ENCODE measurements at regions not wholly inside any gene's neighbourhood (a gene's known extent, or its start where the extent isn't known, plus 50 kb on each side); places are given as distances from the start of the nearest gene placed in this dataset.

DNA sequence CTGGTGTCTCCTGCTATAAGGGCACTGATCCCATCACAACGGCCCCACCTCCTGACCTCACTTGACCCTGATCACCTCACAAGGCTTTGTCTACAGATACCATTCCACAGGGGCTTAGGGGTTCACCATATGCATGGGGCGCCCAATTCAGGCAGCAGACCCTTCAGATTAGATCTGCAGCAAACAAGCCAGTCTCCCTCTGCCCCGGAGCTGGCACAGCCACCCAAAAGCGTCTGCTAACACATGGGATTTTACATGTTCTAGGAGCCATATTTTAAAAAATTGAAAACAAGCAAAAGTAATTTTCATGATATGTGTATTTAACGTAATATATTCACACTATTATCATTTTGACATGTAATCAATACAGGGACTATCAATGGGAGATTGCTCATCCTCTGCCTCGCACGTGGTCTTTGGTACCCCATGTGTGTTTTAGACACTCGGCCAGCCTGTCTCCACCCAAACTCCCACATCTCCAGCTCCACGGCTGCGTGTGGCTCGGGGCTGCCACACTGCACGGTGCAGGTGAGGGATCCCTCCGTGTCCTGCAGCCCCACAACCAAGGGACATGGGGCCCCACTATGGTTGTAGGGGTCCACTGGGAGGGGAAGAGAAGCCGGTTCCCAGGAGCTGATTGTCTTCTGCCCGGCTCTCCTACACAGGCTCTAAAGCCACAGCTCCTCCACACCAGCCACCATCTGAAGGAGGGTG lies 107.6 kb downstream of the RBFOX3 start:
- no peak for DNase-seq (ENCODE audit: low read depth)

GRCh38 chr17:79501910-79502309 lies 108.9 kb downstream of the RBFOX3 start:
- DNase-seq (ENCODE audit: low read depth), result no peak

DNA sequence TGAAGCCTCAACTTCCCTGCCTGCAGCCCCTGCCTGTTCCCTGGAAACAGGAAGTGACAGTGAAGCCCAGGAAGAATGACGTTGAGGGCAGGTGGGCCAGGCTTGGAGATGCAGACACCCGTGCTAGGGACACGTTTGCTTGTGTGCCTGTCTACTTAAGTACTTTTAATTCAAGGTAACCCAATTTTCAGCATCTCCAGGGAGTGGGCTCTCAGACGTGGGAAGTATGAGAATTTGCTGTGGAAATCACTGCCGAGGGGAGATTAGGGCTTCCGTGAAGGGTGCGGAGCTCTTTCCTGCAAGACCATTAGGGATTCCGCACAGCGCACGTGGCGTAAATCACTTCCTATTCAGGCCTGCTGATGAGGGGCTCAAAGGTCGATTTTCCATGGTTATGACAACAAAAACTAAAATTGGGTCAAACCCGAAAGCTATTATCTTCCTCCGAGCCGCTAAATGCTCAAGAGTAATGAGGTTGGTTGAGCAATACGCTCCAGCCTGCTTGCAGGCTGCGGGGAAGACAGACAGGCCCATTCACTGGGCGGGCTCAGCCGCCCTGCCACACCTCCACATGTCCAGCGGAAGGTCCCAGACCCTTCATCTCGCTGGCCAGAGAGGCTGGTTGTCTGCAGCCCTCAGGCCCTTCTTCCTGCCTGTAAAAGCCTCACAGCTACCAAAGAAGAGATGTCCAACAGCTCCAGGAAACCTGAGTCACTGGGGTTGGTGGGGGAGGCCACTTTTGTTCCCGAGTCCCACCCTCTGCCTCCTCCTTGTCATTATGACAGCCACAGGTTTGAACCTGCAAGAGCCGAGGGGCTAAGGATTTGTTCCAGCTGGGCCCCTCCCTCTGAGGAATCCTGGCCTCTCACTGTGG lies 109.9 kb downstream of the RBFOX3 start:
- peak; percentile 24 for DNase-seq (ENCODE audit: low read depth)

- no peak for DNase-seq (ENCODE audit: low read depth)
These were observed 112.0 kb downstream of the RBFOX3 start for GRCh38 chr17:79498854-79499253.

- DNase-seq (ENCODE audit: low read depth), result no peak
These were observed 113.0 kb downstream of the RBFOX3 start for GRCh38 chr17:79497777-79498348.

- DNase-seq (ENCODE audit: low read depth), result no peak
These were observed 114.3 kb downstream of the RBFOX3 start for GRCh38 chr17:79496422-79497005.

DNA sequence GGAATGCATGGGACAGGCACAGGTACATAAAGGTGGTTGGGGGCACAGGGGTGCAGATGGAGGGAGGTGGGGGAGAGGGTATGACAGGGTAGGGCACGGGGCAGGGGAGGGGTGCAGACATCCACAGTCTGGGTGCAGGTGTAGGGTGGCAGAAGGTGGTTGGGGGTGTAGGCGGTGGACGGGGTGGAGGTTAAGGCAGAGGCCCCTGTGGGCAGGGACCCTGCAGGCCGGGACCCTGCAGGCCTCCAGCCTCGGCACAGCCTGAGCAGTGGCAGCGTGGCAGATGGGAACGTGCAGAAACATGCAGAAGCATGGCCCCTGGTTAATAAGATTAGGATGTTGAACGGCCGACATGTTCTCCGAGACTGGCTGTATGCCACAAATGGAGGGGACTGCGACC lies 115.2 kb downstream of the RBFOX3 start:
- no peak for DNase-seq (ENCODE audit: low read depth)

DNA sequence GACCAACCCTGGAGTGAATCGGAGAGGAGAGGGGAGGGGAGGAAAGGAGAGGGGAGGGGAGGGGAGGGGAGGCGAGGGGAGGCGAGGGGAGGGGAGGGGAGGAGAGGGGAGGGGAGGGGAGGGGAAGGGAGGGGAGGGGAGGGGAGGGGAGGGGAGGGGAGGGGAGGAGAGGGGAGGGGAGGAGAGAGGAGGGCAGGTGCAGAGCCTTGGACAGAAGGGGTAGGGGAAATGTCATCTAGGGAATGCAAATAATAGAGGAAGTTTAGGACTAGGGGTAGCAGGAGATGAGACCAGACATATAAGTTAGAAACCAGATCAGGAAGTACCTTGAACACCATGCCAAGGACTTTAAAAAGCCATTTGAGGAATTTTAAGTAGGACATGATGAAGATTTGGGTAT lies 119.8 kb downstream of the RBFOX3 start:
- no peak for DNase-seq (ENCODE audit: low read depth)

DNA sequence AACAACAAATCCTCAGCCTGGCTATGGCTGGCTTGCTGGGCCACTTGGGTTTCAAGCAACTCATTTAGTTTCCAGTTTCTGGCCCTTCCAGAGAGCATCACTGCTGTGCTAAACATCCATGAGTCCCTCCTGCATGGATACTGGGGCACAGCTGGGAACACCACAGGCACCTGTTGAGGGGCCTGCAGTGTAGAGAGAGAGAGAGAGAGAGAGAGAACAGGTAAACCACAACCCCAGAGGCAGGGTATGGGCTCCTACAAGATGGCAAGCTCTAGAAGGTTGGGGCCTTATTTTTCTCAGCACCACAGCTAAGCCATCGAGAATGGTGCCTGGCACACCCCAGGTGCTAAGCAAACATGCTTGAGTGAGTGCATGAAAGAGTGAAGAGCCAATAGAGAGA lies 120.3 kb downstream of the RBFOX3 start:
- DNase-seq (ENCODE audit: low read depth), result no peak

DNA sequence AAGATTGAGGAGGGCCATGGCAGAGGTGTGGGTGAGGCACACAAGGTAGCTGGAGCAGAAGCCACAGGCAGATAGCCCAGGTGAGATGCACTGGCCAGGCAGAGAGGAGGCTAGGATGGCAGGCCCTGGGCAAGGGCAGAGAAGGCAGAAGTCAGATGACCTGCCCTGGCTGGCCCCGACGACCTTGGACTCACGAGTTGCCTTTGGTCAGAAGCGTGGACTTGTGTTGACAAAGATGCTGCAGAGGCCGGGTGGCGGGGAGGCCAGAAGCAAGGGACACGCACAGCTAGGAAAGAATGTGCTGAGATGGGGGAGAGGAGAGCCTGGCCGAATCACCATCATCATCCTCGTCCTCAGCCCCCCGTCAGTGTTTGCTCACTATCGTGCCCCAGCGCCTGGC lies 123.7 kb downstream of the RBFOX3 start:
- DNase-seq (ENCODE audit: low read depth), result no peak

DNA sequence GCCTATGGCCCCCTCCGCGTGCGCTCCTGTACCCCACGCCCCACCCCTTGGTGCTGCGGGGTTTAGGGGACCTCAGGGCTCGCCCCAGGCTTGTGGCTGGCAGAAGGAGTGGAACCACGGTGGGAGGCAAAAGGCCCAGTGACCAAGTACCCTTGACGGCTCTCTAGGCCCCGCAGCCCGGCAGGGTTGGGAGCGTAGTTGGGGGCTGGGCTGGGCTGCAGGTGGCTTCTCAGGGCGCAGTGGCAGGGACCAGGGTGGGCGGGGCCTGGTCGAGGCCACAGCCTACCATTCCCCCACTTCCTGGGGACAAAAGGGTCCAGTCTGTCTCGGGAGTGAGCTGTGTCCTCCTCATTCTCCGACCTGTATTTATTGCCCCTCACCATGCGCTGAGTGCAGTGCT lies 124.9 kb downstream of the RBFOX3 start:
- no peak for DNase-seq (ENCODE audit: low read depth)

GRCh38 chr17:79485419-79485985 lies 125.3 kb downstream of the RBFOX3 start:
- DNase-seq (ENCODE audit: low read depth), result no peak

DNA sequence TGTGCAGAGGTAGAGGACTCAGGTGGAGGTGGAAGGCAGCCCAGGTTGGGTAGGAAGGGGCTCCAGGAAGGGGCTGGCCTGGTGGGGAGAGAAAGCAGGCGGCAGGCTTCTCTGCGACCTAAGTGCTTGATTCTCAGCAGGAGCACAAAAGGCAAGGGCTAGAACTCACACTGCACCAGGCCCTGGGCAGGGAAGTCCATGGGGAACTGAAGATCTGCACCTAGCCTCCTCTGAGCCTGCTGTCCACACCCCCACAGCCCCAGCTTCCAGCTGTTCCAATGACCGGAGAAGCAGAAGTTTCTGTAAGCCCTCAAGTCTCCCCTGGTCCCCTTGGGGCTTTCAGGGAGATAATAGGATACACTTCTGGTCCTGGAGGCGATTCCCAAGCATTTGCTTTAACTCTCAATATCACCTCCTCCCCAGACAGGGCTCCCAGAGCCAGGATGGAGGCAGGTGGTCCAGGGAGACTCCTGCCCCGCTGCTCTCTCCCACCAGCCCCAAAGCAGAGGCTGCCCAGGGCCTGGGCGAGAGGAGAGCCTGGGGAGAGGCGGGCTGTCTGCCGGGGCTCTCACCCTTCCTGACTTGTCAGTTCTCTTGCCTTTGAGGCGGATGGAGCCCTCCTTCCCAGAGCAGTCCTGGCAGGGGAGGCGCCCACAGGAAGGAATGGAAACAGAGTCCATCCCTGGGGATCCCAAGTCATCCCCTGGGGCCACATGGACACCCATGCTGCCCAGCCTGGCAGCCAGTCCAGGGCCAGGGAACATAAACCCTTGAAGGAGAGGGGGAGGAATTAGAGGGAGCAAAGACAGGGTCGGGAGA lies 126.0 kb downstream of the RBFOX3 start:
- DNase-seq (ENCODE audit: low read depth), result no peak

- DNase-seq (ENCODE audit: low read depth), result no peak
These were observed 127.0 kb downstream of the RBFOX3 start for GRCh38 chr17:79483842-79484241.

GRCh38 chr17:79482727-79483521 lies 127.9 kb downstream of the RBFOX3 start:
- peak; percentile 18 for DNase-seq (ENCODE audit: low read depth)

DNA sequence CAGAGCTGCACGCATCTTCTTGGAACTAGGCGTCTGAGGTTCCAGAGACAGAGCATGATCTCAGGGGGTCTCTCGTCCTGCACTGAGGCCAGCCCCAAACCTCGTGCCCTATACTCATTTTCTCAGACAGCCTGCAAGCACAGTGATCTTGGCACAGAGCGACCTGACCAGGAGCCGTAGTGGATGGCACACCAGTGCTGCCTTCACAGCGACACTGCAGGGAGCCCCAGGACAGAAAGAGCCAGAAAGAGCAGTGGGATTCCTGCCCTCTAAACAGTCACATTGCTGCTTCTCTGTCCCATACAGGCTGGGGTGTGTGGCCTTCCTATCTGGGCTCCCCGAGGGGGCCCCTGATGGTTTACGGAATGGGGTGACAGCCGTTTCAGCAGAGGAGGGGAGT lies 131.0 kb downstream of the RBFOX3 start:
- DNase-seq (ENCODE audit: low read depth), result no peak

GRCh38 chr17:79478841-79479240 lies 132.0 kb downstream of the RBFOX3 start:
- no peak for DNase-seq (ENCODE audit: low read depth)

- peak; percentile 48 for DNase-seq (ENCODE audit: low read depth)
These were observed 132.8 kb downstream of the RBFOX3 start for GRCh38 chr17:79478051-79478461.

DNA sequence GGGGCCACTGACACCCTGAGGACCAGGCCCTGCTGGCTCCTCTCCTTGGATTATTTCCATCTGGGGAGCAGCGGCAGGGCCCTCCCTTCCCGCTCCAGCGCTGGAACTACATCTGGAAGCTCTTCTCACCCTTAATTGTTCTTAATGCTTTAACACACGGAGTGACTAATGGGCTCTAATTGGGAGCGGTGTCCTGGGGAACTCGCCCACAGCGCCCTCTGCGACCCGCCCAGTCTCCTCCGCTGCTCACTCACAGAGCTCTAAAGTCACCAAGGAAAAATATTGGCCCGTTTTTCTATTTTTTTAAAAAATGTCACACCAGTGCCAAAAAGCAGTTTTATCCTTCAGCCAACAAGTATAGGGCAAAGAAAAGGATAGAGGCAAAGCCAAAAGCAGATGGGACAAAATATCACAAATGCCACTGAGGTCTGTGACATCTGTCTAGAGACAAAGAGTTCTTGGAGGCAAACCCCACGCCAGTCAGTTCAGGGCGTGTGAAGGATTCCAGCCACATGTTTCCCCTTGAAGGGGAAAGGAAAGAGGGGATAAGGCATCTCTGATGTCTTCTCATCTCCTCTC lies 134.7 kb downstream of the RBFOX3 start:
- DNase-seq (ENCODE audit: low read depth), result peak; percentile 21

- no peak for DNase-seq (ENCODE audit: low read depth)
These were observed 136.9 kb downstream of the RBFOX3 start for GRCh38 chr17:79473876-79474440.

Data from Daoy (cell line).